ENCODE measurements at regions not wholly inside any gene's neighbourhood (a gene's known extent, or its start where the extent isn't known, plus 50 kb on each side); places are given as distances from the start of the nearest gene placed in this dataset.

GRCh38 chrX:46279214-46279924 lies 265.9 kb downstream of the ZNF674 start:
- peak; percentile 24 for TF ChIP-seq CTCF (conservative IDR thresholded peaks at IDR 0.05; ENCODE audit: low read depth, low read length)
- no peak for DNase-seq (ENCODE audit: low read depth)
- no peak overlapping the region for H3K4me3 ChIP-seq (ENCODE audit: low read length)

- no peak for DNase-seq (ENCODE audit: low read depth)
- H3K4me3 ChIP-seq (ENCODE audit: low read length): no peak overlapping the region
- no peak for TF ChIP-seq CTCF (conservative IDR thresholded peaks at IDR 0.05; ENCODE audit: low read depth, low read length)
Measured at GRCh38 chrX:46278572-46278971, 266.6 kb downstream of the ZNF674 start.

GRCh38 chrX:46268412-46268811 lies 276.8 kb downstream of the ZNF674 start:
- no peak overlapping the region for H3K4me3 ChIP-seq (ENCODE audit: low read length)
- no peak for TF ChIP-seq CTCF (conservative IDR thresholded peaks at IDR 0.05; ENCODE audit: low read depth, low read length)
- peak; percentile 49 for DNase-seq (ENCODE audit: low read depth)

GRCh38 chrX:46263494-46263893 lies 281.7 kb downstream of the ZNF674 start:
- no peak for TF ChIP-seq CTCF (conservative IDR thresholded peaks at IDR 0.05; ENCODE audit: low read depth, low read length)
- DNase-seq (ENCODE audit: low read depth): no peak
- no peak overlapping the region for H3K4me3 ChIP-seq (ENCODE audit: low read length)

- no peak for TF ChIP-seq CTCF (conservative IDR thresholded peaks at IDR 0.05; ENCODE audit: low read depth, low read length)
- no peak for DNase-seq (ENCODE audit: low read depth)
- H3K4me3 ChIP-seq (ENCODE audit: low read length): no peak overlapping the region
Measured at GRCh38 chrX:46262304-46262703, 282.9 kb downstream of the ZNF674 start.

GRCh38 chrX:46260499-46260898 lies 284.7 kb downstream of the ZNF674 start:
- no peak for DNase-seq (ENCODE audit: low read depth)
- TF ChIP-seq CTCF (conservative IDR thresholded peaks at IDR 0.05; ENCODE audit: low read depth, low read length): no peak
- H3K4me3 ChIP-seq (ENCODE audit: low read length): no peak overlapping the region

- no peak for TF ChIP-seq CTCF (conservative IDR thresholded peaks at IDR 0.05; ENCODE audit: low read depth, low read length)
- no peak for DNase-seq (ENCODE audit: low read depth)
- no peak overlapping the region for H3K4me3 ChIP-seq (ENCODE audit: low read length)
Measured at GRCh38 chrX:46258356-46258755, 286.9 kb downstream of the ZNF674 start.
